ENCODE measurements at regions not wholly inside any gene's neighbourhood (a gene's known extent, or its start where the extent isn't known, plus 50 kb on each side); places are given as distances from the start of the nearest gene placed in this dataset.

DNA sequence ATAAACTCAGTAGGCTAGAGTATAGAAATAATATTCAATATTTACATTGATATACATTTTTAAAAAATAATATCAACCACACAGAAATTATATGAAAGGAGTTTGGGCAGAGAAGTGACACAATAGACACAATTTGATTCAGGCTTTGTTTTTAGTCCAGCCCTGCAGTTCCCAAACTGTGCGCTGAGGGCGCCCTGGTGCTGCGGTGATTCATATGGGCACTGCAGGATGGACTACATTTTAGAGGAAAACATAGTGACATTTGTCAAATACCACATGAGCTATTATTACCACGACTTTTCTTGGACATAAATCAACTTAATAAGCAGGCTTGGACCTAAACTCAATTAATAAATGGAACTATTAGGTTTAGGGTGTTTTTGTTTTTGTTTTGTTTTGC lies 364.3 kb upstream of the ID4 start:
- Histone ChIP-seq H3K36me3 (ENCODE audit: control insufficient read depth, insufficient read depth, low read length) (no peaks in the 10 kb centered on the region), H3K4me1 (ENCODE audit: control insufficient read depth, insufficient read depth, low read length) (no peaks in the 10 kb centered on the region), H3K9me3 (ENCODE audit: control insufficient read depth, low read length) (no peaks in the 10 kb centered on the region), H3K27me3 (ENCODE audit: control insufficient read depth, insufficient read depth, low read length) (no peaks in the 10 kb centered on the region), H3K9ac (ENCODE audit: low read length) (no peak overlapping the region), H3K4me3 (ENCODE audit: low read length) (no peak overlapping the region)

DNA sequence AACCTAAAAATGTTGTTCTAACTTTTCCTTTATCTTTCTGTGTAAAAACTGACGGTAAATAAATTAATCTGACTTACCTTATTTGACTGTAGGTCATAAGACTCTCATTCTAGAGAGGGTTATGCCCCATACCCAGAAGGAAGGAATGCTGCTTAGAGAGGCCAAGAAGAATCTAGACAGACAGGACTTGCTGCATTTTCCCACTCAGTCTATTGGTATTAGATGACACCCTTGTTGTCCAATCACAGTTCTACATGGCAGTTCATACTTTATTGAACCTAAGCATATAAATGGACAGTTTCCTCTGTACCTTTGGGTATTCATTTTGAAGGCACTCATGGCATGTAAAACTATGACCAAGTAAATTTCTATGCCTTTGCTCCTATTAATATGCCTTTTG lies 359.6 kb upstream of the ID4 start:
- H3K9ac ChIP-seq (ENCODE audit: low read length) = no peak overlapping the region
- H3K27me3 ChIP-seq (ENCODE audit: control insufficient read depth, insufficient read depth, low read length) = no peaks in the 10 kb centered on the region
- no peaks in the 10 kb centered on the region for H3K4me1 ChIP-seq (ENCODE audit: control insufficient read depth, insufficient read depth, low read length)
- H3K4me3 ChIP-seq (ENCODE audit: low read length) = no peak overlapping the region
- H3K9me3 ChIP-seq (ENCODE audit: control insufficient read depth, low read length) = no peaks in the 10 kb centered on the region
- no peaks in the 10 kb centered on the region for H3K36me3 ChIP-seq (ENCODE audit: control insufficient read depth, insufficient read depth, low read length)

DNA sequence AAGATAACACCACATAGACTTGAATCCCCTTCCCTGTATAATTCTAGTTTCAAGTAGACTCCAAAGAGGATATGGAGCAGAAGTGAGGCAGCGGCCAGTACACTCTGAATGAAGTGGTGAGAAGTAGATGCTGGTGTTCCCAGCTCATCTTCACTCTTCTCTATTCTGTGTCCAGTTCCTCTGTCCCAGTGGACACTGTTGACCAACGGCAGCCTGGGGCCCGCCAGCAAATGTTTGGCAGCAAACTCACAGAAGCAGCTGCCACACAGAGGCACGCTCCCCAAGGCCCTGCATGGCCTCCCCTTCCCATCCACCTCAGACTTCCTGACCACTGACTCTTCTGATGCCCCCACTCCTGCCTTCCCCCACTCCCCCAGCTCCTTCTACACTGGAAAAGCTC lies 358.9 kb upstream of the ID4 start:
- H3K4me1 ChIP-seq (ENCODE audit: control insufficient read depth, insufficient read depth, low read length) = no peaks in the 10 kb centered on the region
- H3K4me3 ChIP-seq (ENCODE audit: low read length) = no peak overlapping the region
- H3K9me3 ChIP-seq (ENCODE audit: control insufficient read depth, low read length) = no peaks in the 10 kb centered on the region
- no peak overlapping the region for H3K9ac ChIP-seq (ENCODE audit: low read length)
- H3K27me3 ChIP-seq (ENCODE audit: control insufficient read depth, insufficient read depth, low read length) = no peaks in the 10 kb centered on the region
- H3K36me3 ChIP-seq (ENCODE audit: control insufficient read depth, insufficient read depth, low read length) = no peaks in the 10 kb centered on the region

DNA sequence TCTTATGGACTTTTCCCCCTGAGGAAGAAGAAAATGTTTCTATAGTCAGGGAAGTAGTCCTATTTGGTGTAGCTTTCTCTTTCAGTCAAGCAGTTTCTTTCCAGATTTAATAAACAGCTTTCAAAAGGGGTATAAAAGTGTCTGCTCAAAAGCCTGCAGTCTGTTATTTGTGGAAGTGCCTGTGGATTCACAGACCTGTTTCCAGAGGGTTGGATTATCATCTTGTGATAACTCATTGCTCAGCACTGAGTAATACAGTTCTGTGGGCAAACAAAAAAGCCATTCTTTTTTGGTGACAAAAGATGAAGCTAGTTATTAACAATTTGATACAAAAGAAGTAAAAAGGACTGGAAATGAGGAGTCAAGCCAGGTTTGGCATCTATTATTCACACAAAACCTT lies 358.2 kb upstream of the ID4 start:
- H3K36me3 ChIP-seq (ENCODE audit: control insufficient read depth, insufficient read depth, low read length) = no peaks in the 10 kb centered on the region
- no peak overlapping the region for H3K4me3 ChIP-seq (ENCODE audit: low read length)
- H3K9me3 ChIP-seq (ENCODE audit: control insufficient read depth, low read length) = no peaks in the 10 kb centered on the region
- no peaks in the 10 kb centered on the region for H3K27me3 ChIP-seq (ENCODE audit: control insufficient read depth, insufficient read depth, low read length)
- H3K4me1 ChIP-seq (ENCODE audit: control insufficient read depth, insufficient read depth, low read length) = no peaks in the 10 kb centered on the region
- no peak overlapping the region for H3K9ac ChIP-seq (ENCODE audit: low read length)

DNA sequence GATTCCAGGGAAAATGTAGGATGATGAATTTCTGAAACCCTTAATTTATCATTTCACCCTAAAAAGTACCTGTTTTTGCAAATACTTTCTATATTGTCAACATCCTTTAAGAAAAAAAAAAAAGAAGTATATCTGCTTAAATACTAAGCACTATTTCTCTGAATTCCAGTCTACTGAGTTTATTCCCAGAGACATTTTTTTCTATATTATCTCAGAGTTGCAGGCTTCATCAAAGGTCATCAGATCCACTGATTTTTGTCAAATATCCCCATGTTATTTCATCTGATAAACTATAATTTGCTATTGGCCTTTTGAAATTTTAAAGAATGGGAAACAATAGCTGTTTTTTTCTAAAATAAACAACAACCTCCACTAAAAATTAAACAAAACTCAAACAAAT lies 357.6 kb upstream of the ID4 start:
- Histone ChIP-seq H3K4me1 (ENCODE audit: control insufficient read depth, insufficient read depth, low read length) (no peaks in the 10 kb centered on the region), H3K27me3 (ENCODE audit: control insufficient read depth, insufficient read depth, low read length) (no peaks in the 10 kb centered on the region), H3K36me3 (ENCODE audit: control insufficient read depth, insufficient read depth, low read length) (no peaks in the 10 kb centered on the region), H3K9me3 (ENCODE audit: control insufficient read depth, low read length) (no peaks in the 10 kb centered on the region), H3K9ac (ENCODE audit: low read length) (no peak overlapping the region), H3K4me3 (ENCODE audit: low read length) (no peak overlapping the region)

DNA sequence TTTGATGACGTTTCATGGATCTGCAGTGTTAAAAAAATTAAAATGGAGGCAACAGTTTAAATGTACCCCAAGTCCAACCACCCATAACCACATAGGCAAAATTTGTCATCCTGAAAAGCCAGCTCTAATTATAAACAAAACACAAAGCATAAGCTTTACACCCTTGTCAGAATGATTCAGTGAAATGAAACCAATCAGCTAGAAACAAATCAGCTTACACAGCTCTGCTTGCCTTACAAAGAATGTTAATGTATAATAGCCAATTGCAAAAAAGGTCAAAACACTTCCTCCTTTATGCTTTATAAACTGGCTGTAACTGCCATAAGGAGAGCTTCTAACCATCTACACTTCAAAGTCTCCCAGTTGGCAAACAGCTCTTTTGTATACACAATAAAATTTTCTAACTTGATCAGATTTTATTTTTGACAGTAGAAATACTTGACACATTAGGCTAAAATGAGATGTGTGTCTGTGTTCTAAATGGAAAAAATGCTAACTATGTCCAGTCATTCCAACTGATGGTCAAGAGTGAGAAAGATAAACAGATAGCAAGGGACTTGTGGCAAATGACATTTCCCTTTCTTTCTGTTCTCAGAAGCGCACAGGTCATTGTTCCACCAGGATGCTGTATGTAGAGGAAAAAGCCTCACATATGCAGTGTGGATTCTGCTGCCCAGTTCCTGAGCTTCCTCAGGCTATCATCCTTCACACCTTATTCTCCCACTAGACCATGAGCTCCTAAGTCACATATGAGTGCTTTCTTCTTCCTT lies 344.3 kb upstream of the ID4 start:
- Histone ChIP-seq H3K36me3 (ENCODE audit: control insufficient read depth, insufficient read depth, low read length) (no peaks in the 10 kb centered on the region), H3K27me3 (ENCODE audit: control insufficient read depth, insufficient read depth, low read length) (no peaks in the 10 kb centered on the region), H3K9ac (ENCODE audit: low read length) (no peak overlapping the region), H3K4me3 (ENCODE audit: low read length) (no peak overlapping the region), H3K9me3 (ENCODE audit: control insufficient read depth, low read length) (no peaks in the 10 kb centered on the region), H3K4me1 (ENCODE audit: control insufficient read depth, insufficient read depth, low read length) (no peaks in the 10 kb centered on the region)

DNA sequence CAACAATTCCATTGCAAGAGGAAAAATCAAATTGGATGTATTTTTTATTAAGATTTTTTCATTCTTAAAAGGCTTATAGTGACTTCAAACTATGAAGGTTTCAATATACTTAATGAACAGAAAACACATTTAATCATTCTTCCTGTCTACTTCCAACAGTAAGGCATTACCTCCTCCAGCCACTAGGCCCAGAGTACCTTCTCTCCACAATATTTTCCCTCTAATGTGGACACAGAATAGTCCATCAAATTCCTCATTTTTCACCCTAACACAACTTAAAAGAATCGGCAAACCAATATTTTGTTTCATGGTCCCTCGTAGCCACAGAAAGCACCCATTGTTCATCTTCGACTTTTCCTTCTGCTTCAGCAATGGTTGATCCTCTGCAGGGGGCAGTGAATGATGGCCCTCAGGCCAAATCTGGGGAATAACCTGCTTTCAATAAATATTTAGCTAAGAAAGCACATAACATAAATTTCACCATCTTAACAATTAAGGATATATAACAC lies 335.4 kb upstream of the ID4 start:
- no peak overlapping the region for H3K9ac ChIP-seq (ENCODE audit: low read length)
- H3K4me1 ChIP-seq (ENCODE audit: control insufficient read depth, insufficient read depth, low read length) = no peaks in the 10 kb centered on the region
- H3K27me3 ChIP-seq (ENCODE audit: control insufficient read depth, insufficient read depth, low read length) = no peaks in the 10 kb centered on the region
- no peaks in the 10 kb centered on the region for H3K9me3 ChIP-seq (ENCODE audit: control insufficient read depth, low read length)
- H3K4me3 ChIP-seq (ENCODE audit: low read length) = no peak overlapping the region
- H3K36me3 ChIP-seq (ENCODE audit: control insufficient read depth, insufficient read depth, low read length) = no peaks in the 10 kb centered on the region

DNA sequence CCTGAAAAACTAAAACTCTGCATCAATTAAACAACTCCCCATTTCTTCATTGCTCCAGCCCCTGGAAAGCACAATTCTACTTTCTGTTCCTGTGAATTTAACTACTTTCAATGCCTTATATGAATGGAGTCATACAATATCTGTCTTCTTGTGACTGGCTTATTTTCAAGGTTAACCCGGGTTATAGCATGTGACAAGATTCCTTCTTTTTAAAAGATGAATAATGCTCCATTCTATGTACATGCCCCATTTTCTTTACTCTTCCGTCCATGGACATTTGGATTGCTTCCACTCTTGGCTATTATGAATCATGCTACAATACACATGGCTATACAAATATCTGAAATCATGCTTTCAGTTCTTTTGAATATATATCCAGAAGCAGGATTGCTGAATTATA lies 334.9 kb upstream of the ID4 start:
- Histone ChIP-seq H3K4me3 (ENCODE audit: low read length) (no peak overlapping the region), H3K9me3 (ENCODE audit: control insufficient read depth, low read length) (no peaks in the 10 kb centered on the region), H3K9ac (ENCODE audit: low read length) (no peak overlapping the region), H3K36me3 (ENCODE audit: control insufficient read depth, insufficient read depth, low read length) (no peaks in the 10 kb centered on the region), H3K4me1 (ENCODE audit: control insufficient read depth, insufficient read depth, low read length) (no peaks in the 10 kb centered on the region), H3K27me3 (ENCODE audit: control insufficient read depth, insufficient read depth, low read length) (no peaks in the 10 kb centered on the region)

DNA sequence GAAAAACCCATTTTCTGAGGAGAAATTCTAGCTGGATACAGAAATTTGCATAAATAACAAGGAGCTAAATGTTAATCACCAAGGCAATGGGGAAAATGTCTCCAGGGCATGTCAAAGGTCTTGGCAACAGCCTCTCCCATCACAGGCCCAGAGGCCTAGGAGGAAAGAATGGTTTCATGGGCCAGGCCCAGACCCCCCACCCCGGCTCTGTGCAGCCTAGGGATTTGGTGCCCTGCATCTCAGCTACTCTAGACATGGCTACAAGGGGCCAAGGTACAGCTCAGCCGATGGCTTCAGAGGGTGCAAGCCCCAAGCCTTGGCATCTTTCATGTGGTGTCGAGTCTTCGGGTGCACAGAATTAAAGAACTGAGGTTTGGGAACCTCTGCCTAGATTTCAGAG lies 321.2 kb upstream of the ID4 start:
- no peak overlapping the region for H3K4me3 ChIP-seq (ENCODE audit: low read length)
- no peaks in the 10 kb centered on the region for H3K36me3 ChIP-seq (ENCODE audit: control insufficient read depth, insufficient read depth, low read length)
- no peaks in the 10 kb centered on the region for H3K4me1 ChIP-seq (ENCODE audit: control insufficient read depth, insufficient read depth, low read length)
- no peaks in the 10 kb centered on the region for H3K9me3 ChIP-seq (ENCODE audit: control insufficient read depth, low read length)
- no peak overlapping the region for H3K9ac ChIP-seq (ENCODE audit: low read length)
- H3K27me3 ChIP-seq (ENCODE audit: control insufficient read depth, insufficient read depth, low read length) = no peaks in the 10 kb centered on the region

DNA sequence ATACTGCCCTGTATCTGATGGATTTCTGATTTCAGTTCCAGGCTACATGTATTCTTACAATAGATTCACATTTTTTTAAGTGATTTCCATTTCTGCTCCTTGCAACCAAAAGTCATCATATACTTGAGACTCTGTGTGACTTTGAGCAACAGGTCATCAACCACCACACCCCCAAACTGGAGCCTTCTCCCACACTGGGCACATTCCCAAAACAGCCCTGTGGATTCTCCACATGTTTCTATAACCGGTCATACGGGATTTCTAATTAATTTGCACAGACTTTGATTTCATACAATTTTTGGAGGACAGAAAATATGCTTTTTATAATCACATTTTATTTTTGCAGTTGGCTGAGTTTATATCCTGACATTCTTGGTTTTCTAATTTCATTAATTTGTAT lies 317.2 kb upstream of the ID4 start:
- H3K27me3 ChIP-seq (ENCODE audit: control insufficient read depth, insufficient read depth, low read length) = no peaks in the 10 kb centered on the region
- H3K36me3 ChIP-seq (ENCODE audit: control insufficient read depth, insufficient read depth, low read length) = no peaks in the 10 kb centered on the region
- no peaks in the 10 kb centered on the region for H3K4me1 ChIP-seq (ENCODE audit: control insufficient read depth, insufficient read depth, low read length)
- no peaks in the 10 kb centered on the region for H3K9me3 ChIP-seq (ENCODE audit: control insufficient read depth, low read length)
- no peak overlapping the region for H3K9ac ChIP-seq (ENCODE audit: low read length)
- H3K4me3 ChIP-seq (ENCODE audit: low read length) = no peak overlapping the region

DNA sequence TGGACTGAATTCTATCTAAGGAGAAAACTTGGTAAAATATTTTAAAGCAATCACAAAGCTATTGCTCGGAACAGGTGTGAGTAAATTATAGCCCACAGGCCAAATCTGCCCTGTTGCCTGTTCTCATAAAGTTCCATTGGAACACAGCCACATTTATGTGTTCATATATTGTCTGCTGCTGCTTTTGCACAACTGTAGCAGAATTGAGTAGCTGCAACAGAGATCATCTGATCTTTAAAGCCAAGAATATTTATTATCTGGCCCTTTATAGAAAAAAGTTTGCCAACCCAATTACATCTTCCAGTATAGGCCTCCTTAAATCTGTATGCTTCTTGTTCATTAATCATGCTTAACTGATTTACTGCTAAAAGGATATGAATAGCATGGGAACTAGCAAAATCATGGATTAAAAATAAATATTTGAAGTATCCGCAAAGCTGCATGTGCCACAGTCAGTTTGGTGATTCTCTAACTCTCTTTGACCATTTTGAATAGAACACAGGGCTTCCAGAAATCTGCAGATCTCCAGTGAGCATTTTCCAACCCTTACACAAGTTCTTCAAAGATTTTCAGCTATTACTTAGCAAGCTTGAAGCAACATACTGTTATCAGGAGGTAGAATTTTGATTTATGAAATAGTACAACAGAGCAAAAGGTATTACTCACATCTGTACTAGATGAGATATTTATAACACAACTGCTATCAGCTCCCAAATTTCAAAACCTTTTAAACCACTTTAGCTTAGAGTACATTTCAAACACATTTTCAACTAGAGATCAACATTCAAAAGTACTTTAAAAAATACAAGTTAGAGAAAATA lies 312.6 kb upstream of the ID4 start:
- no peak overlapping the region for H3K4me3 ChIP-seq (ENCODE audit: low read length)
- no peak overlapping the region for H3K9ac ChIP-seq (ENCODE audit: low read length)
- no peaks in the 10 kb centered on the region for H3K4me1 ChIP-seq (ENCODE audit: control insufficient read depth, insufficient read depth, low read length)
- H3K36me3 ChIP-seq (ENCODE audit: control insufficient read depth, insufficient read depth, low read length) = no peaks in the 10 kb centered on the region
- no peaks in the 10 kb centered on the region for H3K27me3 ChIP-seq (ENCODE audit: control insufficient read depth, insufficient read depth, low read length)
- H3K9me3 ChIP-seq (ENCODE audit: control insufficient read depth, low read length) = no peaks in the 10 kb centered on the region

DNA sequence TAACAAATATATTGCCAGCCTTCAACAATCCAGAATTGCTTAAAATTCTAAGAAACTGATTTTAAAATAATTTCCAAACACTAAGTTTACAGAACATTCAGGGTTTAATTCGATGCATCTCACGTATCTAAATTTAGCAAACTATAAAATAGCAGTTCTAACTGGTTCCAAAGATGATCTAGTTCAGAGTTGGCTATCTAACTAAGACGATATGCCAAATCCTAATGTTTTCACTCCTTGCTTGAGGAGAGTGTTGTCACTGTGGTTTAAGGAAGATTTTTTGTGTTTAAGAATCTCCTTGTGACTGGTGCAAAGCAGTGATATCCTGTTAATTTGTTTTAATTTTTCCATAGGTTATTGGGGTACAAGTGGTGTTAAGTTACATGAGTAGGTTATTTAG lies 311.5 kb upstream of the ID4 start:
- Histone ChIP-seq H3K4me3 (ENCODE audit: low read length) (no peak overlapping the region), H3K9ac (ENCODE audit: low read length) (no peak overlapping the region), H3K36me3 (ENCODE audit: control insufficient read depth, insufficient read depth, low read length) (no peaks in the 10 kb centered on the region), H3K4me1 (ENCODE audit: control insufficient read depth, insufficient read depth, low read length) (no peaks in the 10 kb centered on the region), H3K27me3 (ENCODE audit: control insufficient read depth, insufficient read depth, low read length) (no peaks in the 10 kb centered on the region), H3K9me3 (ENCODE audit: control insufficient read depth, low read length) (no peaks in the 10 kb centered on the region)

All from mucosa of stomach (tissue), 1 donor.